SJSA1 (cell line): ENCODE measurements at regions not wholly inside any gene's neighbourhood (a gene's known extent, or its start where the extent isn't known, plus 50 kb on each side); places are given as distances from the start of the nearest gene placed in this dataset.

Source experiments
- DNase-seq, 2 experiments: peaks; one replicate each; pipeline ENCODE4 v3.0.0-alpha.2; 2015 to 2020; ENCODE audit warnings: low spot score in 2 of 2, low read depth in 1 of 2
- H3K27ac ChIP-seq: fragments of 250-450 bp; sonication (Bioruptor Pico); 2 replicates; pipeline ENCODE4 v1.5.1; 2020; ENCODE audit warnings: mild to moderate bottlenecking, moderate library complexity
- H3K27me3 ChIP-seq: fragments of 250-450 bp; sonication (Bioruptor Pico); replicated peaks from 2 replicates; pipeline ENCODE4 v1.5.1; 2020; ENCODE audit warnings: mild to moderate bottlenecking, moderate library complexity
- H3K36me3 ChIP-seq: fragments of 250-450 bp; sonication (Bioruptor Pico); 2 replicates; pipeline ENCODE4 v1.5.1; 2020; ENCODE audit warnings: mild to moderate bottlenecking
- H3K4me1 ChIP-seq: fragments of 250-450 bp; sonication (Bioruptor Pico); replicated peaks from 2 replicates; pipeline ENCODE4 v1.6.1; 2021; ENCODE audit warnings: mild to moderate bottlenecking
- H3K4me3 ChIP-seq: fragments of 250-450 bp; sonication (Bioruptor Pico); 2 replicates; pipeline ENCODE4 v1.5.1; 2020; ENCODE audit warnings: mild to moderate bottlenecking
- H3K9me3 ChIP-seq: fragments of 250-450 bp; sonication (Bioruptor Pico); replicated peaks from 2 replicates; pipeline ENCODE4 v1.5.1; 2020; ENCODE audit warnings: mild to moderate bottlenecking

DNA sequence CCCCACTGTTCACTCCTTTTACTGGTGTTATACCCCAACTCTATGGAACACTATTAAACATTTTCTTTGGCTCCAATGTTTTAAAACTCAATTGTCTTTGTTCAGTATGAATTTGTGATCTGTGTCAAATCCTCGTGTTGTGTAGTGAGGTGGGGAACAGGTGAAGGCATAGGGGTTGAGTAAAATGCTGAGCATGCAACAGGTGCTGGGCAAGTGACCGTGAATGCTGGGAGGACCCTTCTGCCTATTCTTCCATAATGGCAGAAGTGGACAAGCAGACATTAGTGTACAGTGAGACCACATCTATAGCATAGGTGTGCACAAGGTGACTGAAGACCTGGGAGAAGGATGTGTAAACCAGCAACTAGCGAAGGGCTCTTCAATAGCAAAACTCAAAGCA lies 1188.0 kb downstream of the UQCRFS1 start:
- H3K9me3 ChIP-seq: no peaks in the 10 kb centered on the region
- DNase-seq: no peak
- H3K36me3 ChIP-seq: no peaks in the 10 kb centered on the region
- H3K27me3 ChIP-seq: no peaks in the 10 kb centered on the region
- no peaks in the 10 kb centered on the region for H3K4me1 ChIP-seq
- no peak overlapping the region for H3K27ac ChIP-seq
- H3K4me3 ChIP-seq: no peak overlapping the region

DNA sequence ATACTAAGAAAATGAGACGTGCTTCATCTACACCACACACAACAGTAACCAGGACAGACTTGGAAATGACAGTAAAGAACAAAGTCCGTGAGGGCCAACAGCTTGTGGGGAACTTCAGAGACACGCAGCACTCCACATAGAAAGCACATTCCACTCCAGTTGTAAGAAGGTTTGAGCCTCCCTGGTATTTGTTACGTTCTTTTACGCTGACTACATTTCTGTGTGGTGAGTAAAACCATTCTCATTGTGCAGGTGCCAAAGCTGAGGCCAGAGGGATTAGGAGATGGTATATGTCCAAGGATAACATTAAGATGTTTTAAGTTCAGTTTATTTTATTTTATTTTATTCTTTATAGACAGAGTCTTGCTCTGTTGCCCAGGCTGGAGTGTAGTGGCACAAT lies 1189.9 kb downstream of the UQCRFS1 start:
- peak in 1 of 2 experiments; percentile 50 for DNase-seq
- H3K36me3 ChIP-seq: no peaks in the 10 kb centered on the region
- H3K4me1 ChIP-seq: no peaks in the 10 kb centered on the region
- H3K27ac ChIP-seq: no peak overlapping the region
- H3K27me3 ChIP-seq: no peaks in the 10 kb centered on the region
- no peaks in the 10 kb centered on the region for H3K9me3 ChIP-seq
- no peak overlapping the region for H3K4me3 ChIP-seq

DNA sequence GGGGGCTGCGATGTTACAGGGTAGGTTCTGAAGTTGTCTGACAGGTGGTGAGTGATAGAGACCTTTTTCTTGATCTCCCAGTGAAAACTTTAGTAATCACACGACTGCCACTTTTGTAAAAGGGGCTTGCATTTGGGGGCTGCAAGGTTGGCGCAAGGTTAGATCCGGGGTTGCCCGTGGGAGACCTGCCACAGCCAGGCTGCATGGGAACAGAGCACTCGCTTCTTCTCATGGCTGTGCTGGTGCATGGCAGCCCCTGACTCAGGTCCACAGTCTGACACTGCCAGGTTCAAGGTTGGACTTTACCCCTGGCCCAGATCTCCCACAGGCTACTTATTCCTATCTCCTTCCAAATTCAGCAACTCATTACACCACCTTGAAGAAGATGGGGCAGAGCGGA lies 1190.4 kb downstream of the UQCRFS1 start:
- no peaks in the 10 kb centered on the region for H3K36me3 ChIP-seq
- DNase-seq: no peak
- H3K4me3 ChIP-seq: no peak overlapping the region
- H3K27ac ChIP-seq: no peak overlapping the region
- H3K27me3 ChIP-seq: no peaks in the 10 kb centered on the region
- no peaks in the 10 kb centered on the region for H3K9me3 ChIP-seq
- H3K4me1 ChIP-seq: no peaks in the 10 kb centered on the region

DNA sequence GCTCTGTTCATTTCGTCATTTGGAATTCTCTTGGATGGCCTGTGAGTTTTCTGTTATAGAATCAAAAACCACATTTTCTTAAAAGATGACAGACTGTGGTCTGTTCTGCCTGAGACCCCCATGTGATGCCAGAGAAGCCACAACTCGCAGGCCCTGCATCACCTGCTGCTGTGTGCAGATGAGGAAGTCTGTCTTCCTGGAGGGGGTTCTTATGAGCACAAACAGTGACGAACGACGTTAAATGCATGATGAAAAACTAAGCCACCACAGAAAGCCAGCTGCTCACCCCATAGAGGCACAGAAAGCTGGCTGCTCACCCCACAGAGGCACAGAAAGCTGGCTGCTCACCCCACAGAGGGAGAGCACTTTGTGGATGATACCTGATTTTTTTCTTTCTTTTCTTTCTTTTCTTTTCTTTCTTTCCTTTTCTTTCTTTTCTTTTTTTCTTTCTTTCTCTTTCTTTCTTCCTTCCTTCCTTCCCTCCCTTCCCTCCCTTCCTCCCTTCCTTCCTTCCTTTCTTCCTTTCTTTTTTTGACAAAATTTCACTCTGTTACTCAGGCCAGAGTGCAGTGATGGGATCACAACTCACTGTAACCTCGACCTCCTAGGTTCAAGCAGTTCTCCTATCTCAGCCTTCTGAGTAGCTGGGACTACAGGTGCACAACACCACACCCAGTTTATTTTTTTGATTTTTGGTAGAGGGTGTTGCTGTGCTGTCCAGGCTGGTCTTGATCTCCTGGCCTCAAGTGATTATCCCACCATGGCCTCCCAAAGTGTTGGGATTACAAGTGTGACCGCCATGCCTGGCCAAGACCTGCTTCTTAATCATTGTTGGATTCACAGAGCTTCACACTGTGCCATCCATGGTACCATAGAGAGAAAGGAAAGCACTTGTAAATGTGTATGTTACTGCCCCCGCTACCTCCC lies 1191.4 kb downstream of the UQCRFS1 start:
- no peaks in the 10 kb centered on the region for H3K36me3 ChIP-seq
- H3K9me3 ChIP-seq: no peaks in the 10 kb centered on the region
- DNase-seq: no peak
- H3K4me3 ChIP-seq: no peak overlapping the region
- no peaks in the 10 kb centered on the region for H3K27me3 ChIP-seq
- no peak overlapping the region for H3K27ac ChIP-seq
- H3K4me1 ChIP-seq: no peaks in the 10 kb centered on the region

DNA sequence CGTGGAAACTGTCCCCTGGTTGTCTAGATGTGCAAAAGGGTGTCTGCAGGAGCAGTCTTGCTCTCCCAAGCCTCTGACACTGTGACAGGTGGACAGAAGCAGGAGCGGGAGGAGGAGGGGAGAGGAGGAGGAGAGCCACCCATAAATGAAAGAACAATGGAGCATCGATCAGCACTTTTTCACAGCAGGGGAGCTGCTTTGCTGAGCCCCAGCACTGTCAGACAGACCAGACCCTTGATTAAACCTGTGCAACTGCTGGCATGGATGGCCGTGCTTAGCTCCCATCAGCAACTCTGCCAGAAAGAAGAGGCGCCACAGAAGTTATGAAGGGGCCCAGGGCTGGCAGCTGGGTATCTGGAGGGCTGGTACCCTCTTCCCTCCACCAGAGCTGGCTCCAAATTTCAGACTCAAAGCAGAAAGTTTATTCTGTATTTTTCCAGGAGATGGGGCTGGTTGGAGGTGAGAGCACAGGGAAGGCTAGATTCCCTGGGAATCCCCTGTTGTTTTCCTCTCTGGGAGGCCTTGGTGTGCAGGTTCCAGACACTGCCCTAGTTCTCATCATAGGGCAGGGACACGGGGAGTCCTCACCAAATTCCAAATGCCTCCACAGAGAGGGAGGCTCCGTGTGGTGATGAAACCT lies 1192.2 kb downstream of the UQCRFS1 start:
- Histone ChIP-seq H3K27me3 (no peaks in the 10 kb centered on the region), H3K27ac (no peak overlapping the region), H3K36me3 (no peaks in the 10 kb centered on the region), H3K9me3 (no peaks in the 10 kb centered on the region), H3K4me3 (no peak overlapping the region), H3K4me1 (no peaks in the 10 kb centered on the region)
- no peak for DNase-seq

DNA sequence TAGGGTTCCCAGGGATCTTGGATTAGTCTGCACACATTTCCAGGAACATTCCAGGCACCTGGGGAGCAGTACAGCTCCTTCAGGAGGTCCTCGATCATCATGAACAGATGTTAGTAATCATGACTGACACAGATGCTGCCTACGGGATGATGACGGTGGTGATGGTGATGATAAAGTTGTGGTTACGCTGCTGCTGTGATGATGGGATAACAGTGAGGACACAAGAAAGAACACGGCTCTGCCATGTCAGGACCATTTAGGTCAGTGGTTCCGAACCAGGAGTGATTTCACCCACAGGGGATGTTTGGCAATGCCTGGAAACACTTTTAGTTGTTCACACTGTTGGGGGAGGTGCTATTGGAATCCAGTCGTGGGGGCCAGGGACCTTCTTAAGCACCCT lies 1193.0 kb downstream of the UQCRFS1 start:
- DNase-seq: no peak
- Histone ChIP-seq H3K27ac (no peak overlapping the region), H3K9me3 (no peaks in the 10 kb centered on the region), H3K36me3 (no peaks in the 10 kb centered on the region), H3K4me3 (no peak overlapping the region), H3K4me1 (no peaks in the 10 kb centered on the region), H3K27me3 (no peaks in the 10 kb centered on the region)

DNA sequence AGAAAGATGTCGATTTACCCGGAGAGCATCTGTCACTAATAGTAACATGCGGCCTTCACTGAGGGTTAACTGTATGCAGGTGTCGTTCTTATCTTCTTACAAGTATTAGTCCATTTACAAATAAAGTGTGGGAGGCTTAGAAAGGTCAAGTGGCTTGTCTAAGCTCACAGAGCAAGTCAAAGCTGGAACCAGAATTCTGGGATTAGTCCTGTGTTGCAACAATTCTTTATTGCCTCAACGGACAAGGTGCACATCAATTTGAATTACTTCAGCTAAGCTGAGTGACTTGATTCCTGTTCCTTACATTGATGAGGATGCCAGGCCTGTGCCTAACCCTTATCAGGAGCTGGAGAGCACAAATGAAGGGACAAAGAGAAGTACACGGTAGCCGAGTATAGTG lies 1193.6 kb downstream of the UQCRFS1 start:
- H3K9me3 ChIP-seq: no peaks in the 10 kb centered on the region
- H3K27me3 ChIP-seq: no peaks in the 10 kb centered on the region
- H3K36me3 ChIP-seq: no peaks in the 10 kb centered on the region
- H3K27ac ChIP-seq: no peak overlapping the region
- no peaks in the 10 kb centered on the region for H3K4me1 ChIP-seq
- no peak overlapping the region for H3K4me3 ChIP-seq
- DNase-seq: no peak

DNA sequence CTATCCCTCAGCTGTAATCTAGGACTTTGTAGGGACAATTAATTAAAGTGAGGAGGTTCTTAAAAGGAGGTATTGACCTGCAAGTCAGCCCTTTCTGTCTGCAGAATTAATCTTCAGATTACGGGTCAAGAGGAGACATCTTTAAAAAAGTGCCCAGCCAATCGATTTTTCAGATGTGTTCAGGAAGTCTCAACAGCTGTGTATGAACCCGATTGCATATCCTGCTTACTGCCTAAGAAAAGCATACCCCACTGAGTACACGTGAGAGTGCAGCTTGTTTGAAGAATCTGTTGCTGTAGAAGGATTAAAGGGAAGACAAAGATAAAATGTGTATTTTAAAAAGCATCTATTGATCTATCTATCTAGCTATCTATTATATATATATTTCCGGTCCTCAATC lies 1194.5 kb downstream of the UQCRFS1 start:
- no peak overlapping the region for H3K27ac ChIP-seq
- DNase-seq: no peak
- no peaks in the 10 kb centered on the region for H3K36me3 ChIP-seq
- no peaks in the 10 kb centered on the region for H3K4me1 ChIP-seq
- no peaks in the 10 kb centered on the region for H3K27me3 ChIP-seq
- no peaks in the 10 kb centered on the region for H3K9me3 ChIP-seq
- no peak overlapping the region for H3K4me3 ChIP-seq

DNA sequence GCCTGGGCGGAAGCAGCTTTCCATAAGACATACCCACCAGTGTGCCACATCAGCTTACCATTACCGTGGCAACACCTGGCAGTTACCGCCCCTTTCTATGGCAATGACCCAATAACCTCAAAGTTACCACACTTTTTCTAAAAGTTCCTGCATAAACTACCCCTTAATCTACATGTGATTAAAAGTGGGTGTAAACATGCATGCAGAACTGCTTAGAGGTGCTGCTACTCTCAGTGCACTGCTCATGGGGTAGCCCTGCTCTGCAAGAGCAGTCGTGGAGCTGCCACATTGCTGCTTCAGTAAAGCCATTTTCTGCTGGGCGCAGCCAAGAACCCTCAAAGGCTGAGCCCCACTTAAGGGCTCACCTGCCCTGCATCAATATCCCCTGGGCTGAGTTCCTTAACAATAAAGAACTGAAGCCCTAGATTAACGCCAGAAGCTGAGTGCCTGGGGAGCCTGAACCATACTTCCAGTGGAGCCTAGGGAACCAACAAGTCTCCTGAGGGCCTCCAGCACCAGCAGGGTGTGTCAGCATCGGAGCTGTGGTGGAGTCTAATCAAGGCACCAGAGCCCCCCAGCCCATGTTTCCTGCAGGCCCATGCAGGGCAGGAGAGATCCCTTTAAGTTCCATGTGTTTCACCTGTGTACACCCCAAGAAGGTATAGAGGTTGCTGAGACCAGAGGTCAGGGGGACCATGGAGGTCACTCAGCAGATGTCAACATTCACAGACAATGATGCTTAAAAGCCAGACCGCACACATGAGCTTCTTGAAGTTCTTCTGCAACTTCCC lies 1198.1 kb downstream of the UQCRFS1 start:
- DNase-seq: no peak
- no peaks in the 10 kb centered on the region for H3K4me1 ChIP-seq

DNA sequence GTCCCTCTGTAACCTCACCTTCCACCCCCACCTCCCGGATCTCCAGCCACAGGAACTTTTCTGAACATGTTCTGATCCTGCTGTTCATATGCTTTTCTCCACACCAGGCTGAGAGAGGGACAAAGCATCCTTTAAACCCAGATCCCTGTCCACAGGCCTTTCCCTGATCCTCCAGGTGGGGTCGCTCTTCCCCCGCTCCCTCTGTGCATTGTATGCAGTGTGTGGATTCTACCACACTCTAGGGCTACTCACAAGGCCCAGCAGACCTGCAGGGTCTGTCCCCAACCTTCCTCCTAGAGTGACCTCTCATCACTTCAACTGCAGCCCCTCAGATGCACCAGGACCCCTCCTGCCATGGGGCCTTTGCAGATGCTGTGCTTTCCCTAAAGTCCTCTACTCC lies 1200.6 kb downstream of the UQCRFS1 start:
- no peak for DNase-seq
- no peaks in the 10 kb centered on the region for H3K4me1 ChIP-seq
- H3K4me3 ChIP-seq: no peak overlapping the region
- H3K36me3 ChIP-seq: no peaks in the 10 kb centered on the region
- H3K27me3 ChIP-seq: no peaks in the 10 kb centered on the region
- no peaks in the 10 kb centered on the region; the same call in 1 of the 2 replicates for H3K9me3 ChIP-seq
- H3K27ac ChIP-seq: no peak overlapping the region

More for the DNA sequence above, 1198.1 kb downstream of the UQCRFS1 start:
- no peaks in the 10 kb centered on the region; the same call in 1 of the 2 replicates for H3K9me3 ChIP-seq
- H3K27me3 ChIP-seq: no peaks in the 10 kb centered on the region
- H3K4me3 ChIP-seq: no peak overlapping the region
- no peaks in the 10 kb centered on the region for H3K36me3 ChIP-seq
- H3K27ac ChIP-seq: no peak overlapping the region

GRCh38 chr19:28010656-28011055 lies 1202.3 kb downstream of the UQCRFS1 start:
- no peaks in the 10 kb centered on the region; the same call in 1 of the 2 replicates for H3K9me3 ChIP-seq
- H3K4me3 ChIP-seq: no peak overlapping the region
- no peak overlapping the region for H3K27ac ChIP-seq
- H3K36me3 ChIP-seq: no peaks in the 10 kb centered on the region
- no peaks in the 10 kb centered on the region for H3K4me1 ChIP-seq
- H3K27me3 ChIP-seq: no peaks in the 10 kb centered on the region
- no peak for DNase-seq

DNA sequence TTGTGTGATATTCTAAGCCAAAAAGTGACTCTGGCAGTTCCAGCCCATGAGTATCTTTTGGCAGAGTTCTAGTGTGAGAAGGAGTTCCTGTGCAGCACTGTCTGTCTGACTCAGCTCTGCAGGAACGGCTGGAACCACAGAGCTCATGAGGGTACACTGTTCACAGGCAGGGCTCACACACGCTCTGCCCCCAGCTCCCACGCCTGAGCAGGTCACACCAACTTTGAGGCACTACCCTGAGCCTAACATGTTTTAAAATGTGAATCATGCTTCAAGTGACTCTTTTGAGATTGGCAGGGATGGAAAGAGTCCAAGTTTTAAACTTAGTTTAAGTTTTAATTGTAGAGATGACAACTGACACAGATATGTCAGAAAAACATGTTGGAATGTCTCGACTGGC lies 1203.3 kb downstream of the UQCRFS1 start:
- DNase-seq: no peak
- Histone ChIP-seq H3K4me3 (no peak overlapping the region), H3K27me3 (no peaks in the 10 kb centered on the region), H3K4me1 (no peaks in the 10 kb centered on the region), H3K9me3 (no peaks in the 10 kb centered on the region; the same call in 1 of the 2 replicates), H3K27ac (no peak overlapping the region), H3K36me3 (no peaks in the 10 kb centered on the region)

- DNase-seq: no peak
- Histone ChIP-seq H3K27ac (no peak overlapping the region), H3K4me3 (no peak overlapping the region), H3K9me3 (no peaks in the 10 kb centered on the region; the same call in 1 of the 2 replicates), H3K36me3 (no peaks in the 10 kb centered on the region), H3K4me1 (no peaks in the 10 kb centered on the region), H3K27me3 (no peaks in the 10 kb centered on the region)
Observed at GRCh38 chr19:28008695-28009094, 1204.3 kb downstream of the UQCRFS1 start.

- H3K36me3 ChIP-seq: no peaks in the 10 kb centered on the region
- H3K27ac ChIP-seq: no peak overlapping the region
- no peak for DNase-seq
Observed at GRCh38 chr19:28003543-28003942, 1209.4 kb downstream of the UQCRFS1 start.

More at GRCh38 chr19:28003543-28003942, 1209.4 kb downstream of the UQCRFS1 start:
- H3K4me3 ChIP-seq: no peak overlapping the region
- H3K4me1 ChIP-seq: no peaks in the 10 kb centered on the region
- H3K27me3 ChIP-seq: no peaks in the 10 kb centered on the region
- H3K9me3 ChIP-seq: no peaks in the 10 kb centered on the region
